ENCODE measurements at regions not wholly inside any gene's neighbourhood (a gene's known extent, or its start where the extent isn't known, plus 50 kb on each side); places are given as distances from the start of the nearest gene placed in this dataset.
"Not testable (repeated sequence)": the region's sequence is repeated elsewhere in the genome, so short reads cannot be mapped to it uniquely, and the experiment has no call there.

DNA sequence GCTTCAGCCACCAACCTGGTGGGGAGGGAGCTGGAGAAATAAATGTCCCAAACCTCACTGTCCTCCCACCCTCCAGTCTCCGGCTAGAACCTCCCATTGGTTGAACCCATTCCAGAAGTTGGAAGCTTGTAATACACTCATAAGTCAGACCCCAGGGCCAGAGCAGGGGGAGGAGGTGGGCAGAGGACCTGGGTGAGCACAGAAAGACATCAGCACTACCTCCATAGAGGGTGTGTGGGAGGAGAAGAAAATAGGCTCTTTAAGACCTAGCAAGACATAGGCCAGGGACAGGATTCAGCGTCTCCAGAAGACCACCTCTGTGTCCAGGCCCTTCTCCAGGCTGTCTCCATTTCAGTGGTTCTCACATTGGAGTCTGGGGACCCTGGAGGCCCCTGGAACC lies 73.3 kb upstream of the TOP1 start:
- no peak for DNase-seq

DNA sequence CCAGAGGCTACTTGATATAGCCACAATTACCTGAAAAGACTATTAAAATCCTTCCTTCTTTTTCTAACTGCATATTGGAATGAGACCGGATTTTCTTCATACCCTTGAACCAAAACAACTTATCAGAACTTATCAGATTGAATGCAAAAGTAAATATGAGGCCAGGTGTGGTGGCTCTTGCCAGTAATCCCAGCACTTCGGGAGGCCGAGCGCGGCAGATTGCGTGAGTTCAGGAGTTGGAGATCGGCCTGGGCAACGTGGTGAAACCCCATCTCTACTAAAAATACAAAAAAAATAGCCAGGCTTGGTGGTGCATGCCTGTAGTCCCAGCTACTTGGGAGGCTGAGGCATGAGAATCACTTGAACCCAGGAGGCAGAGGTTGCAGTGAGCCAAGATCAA lies 72.8 kb upstream of the TOP1 start:
- DNase-seq = not testable (repeated sequence)

DNA sequence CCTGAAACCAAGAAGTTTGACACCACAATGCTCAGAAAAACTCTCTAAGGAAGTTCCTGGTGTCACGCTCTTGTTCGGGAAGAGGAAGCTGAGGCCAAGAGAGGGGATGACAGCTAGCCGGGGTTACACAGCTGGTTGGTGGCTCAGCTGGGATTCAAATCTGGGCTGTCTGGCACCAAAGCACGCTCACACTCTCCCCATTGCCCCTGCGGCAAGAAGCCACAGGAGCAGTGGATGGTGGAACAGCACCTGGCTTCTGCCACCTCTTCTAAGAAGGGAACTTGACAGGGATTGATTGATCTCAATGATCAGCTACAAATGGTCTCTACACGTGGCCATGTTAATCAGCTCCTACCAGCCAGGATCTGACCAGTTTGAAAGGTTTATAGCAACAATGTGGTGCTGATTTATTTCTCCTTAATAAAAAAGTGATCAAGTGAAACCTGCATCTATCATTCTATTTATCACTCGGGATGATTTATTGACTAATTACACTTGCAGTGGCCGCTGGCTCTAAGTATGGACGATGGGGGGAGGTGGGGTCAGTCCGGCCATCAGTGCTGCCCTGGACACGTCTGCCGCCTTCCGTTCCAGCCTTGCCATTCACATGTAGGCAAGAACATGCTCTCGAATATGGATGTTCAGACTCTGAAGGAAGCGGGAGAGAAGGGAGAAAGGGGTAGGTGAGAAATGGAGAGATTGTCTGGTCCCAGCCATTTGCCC lies 71.9 kb upstream of the TOP1 start:
- DNase-seq = peak in 3 of 58 donors; percentile 8 to 10 (median 8)

DNA sequence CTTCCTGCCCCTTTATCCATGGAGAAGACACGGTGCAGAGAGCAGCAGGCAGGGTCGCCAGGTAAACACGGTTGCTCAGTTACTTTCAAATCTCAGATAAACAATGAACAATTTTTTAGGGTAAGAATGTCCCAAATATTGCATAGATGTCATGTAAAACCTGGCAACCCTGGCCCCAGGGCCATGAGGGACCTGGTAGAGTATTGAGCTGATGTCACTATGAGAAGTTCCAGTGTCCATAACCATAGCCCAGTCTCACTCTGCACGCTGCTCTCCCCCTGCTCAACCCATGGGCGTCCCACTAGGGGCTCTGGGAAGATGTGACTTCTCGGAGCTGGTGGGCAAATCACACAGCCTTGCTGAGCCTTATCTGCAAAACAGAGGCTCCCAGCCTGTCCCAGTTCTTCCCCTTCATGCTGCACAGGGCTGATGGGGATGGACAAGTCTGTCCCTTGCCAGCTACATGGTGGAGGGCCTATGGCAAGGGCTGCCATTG lies 71.3 kb upstream of the TOP1 start:
- DNase-seq = no peak

DNA sequence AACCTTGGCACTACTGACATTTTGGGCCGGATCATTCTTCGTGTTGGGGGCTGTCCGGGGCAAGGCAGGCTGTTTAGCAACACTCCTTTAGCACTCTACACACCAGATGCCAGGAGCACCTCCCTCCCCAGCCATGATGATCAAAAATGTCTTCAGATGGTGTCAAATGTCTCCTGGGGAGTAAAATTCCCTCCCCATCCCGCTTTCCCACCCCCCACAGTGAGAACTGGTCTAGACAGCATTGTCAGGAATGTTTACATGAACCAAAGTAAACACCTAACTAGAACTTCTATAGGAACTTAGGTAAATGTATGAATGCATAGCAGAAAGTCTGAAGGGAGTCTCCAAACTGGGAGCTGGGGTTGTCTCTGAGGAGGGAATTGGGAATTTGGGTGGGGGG lies 70.0 kb upstream of the TOP1 start:
- DNase-seq = no peak

DNA sequence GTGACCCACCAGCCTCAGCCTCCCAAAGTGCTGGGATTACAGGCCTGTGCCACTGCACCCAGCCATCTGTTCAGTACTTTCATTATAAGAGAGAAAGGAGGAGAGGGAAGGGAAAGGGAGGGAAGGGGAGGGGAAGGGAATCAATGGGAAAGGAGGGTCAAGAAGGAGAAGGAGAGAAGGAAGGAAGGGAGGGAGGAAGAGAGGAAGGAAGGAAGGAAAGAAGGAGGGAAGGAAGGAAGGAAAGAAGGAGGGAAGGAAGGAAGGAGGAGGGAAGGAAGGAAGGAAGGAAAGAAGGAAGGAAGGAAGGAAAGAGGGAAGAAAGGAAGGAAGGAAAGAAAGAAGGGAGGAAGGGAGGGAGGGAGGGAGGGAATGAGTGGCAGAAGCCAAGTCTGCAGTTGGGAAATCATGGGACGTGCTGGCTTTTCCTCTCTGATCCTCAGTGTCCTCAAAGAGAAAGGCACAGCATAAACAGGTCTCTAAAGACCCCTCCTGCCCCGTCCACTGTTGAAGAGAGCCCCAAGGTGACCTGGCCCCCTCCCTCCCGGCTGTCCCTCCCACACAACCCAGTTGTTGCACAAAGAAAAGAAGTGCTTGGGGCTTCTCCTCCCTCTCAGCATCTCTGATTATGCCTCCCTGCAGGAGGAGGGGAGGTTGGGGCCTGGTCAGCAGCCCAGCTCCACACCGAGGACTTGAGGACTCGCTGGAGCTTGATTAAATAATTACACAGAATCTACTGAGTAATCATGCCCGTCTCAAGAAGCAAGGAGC lies 69.1 kb upstream of the TOP1 start:
- no peak for DNase-seq

DNA sequence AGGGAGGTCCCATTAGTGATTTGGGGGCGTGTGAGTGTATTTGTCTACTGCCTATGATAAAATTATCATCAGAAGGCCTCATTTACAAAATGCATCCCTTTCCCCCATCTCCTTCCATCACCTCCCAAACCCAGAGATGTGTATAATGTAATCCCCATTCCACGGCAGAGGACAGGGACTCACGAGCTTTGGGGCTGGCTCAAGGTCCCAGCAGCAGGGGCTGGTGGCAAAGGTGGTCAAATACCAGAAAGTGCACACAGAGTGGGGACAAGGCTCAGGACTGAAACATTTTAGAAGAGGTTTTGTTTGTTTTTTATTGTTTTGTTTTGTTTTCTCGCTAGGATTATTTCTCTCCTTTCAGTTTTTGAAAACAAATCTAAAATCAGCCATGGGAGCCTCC lies 68.5 kb upstream of the TOP1 start:
- no peak for DNase-seq

DNA sequence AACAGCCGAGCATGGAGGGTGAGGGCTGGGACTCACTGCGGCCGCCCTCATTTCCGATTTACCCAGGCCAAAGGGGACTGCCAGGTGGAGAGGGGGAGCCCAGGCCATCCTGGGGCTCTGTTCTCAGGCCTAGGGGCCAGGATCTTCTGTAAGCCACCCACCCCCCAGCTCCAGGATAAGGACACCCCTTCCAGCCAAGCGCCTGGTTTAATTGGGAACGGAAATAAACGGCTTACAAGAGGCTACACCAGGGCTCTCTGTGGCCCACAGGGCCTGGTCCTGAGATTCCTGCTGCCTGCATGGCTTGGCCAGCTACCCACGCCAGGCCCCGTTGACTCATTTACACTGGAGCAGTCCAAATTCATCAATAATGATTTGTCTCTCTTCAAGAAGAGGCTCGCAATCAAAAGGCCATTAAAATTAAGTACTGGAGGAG lies 68.1 kb upstream of the TOP1 start:
- DNase-seq = no peak

DNA sequence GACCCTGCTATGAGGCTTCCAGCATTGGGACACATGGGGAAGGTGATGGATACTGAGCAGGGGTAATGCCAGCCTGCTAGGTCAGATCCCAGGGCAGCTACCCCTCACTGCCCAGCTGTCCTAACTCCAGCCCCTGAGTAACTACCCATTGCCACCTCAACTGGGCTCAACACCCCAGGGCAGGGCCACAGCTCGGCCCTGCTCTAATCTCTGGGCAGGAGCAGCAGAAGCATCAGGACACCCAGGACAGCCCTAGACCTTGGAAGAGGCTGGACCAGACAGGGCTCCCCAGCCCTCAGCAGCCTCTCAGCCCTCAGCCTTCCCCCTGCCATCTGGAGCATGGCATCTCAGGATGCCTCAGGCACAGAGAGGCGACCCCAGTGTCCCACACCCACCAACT lies 67.4 kb upstream of the TOP1 start:
- no peak for DNase-seq

DNA sequence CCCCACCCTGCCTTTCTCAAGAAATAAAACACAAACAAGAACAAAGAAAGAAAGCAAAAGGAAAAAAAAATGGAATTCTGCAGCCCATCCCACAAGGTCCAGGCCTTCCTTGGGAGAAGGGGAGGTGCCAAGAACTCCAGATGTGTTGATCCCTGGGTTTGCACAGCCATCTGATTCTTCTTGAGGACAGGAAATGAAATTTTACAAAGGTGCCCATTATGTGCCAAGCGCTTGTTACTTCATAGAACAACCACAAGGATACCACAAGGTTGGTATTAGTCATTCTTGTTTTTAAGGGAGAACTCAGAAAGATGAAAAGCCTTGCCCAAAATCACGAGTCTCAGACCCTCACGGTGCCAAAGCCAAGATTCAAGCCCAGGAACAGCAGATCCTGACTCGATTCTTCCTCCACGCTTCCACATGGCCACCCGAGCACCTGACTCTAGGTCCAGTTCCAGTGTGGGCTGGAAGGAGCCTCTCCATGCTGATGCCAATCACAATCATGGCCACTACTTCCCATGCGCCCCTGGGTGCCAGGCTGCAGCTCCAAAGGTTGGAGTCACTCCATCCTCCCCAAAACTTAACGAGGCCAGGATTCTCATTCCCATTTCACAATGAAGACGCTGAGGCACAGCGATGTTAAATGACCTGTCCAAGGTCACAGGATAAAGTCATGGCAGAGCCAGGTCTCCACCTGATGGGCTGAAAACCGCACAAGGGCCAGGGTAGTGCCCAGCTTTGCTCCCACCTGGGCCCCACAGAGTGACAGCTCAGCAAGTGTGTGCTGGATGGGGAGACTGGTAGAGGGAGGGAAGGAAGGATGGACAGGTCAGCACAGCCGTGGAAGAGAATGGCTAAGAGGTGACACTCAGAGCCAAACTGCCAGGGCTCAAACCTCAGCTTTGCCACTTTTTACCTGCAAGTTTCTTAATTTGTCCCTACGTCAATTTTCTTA lies 66.7 kb upstream of the TOP1 start:
- DNase-seq = no peak

DNA sequence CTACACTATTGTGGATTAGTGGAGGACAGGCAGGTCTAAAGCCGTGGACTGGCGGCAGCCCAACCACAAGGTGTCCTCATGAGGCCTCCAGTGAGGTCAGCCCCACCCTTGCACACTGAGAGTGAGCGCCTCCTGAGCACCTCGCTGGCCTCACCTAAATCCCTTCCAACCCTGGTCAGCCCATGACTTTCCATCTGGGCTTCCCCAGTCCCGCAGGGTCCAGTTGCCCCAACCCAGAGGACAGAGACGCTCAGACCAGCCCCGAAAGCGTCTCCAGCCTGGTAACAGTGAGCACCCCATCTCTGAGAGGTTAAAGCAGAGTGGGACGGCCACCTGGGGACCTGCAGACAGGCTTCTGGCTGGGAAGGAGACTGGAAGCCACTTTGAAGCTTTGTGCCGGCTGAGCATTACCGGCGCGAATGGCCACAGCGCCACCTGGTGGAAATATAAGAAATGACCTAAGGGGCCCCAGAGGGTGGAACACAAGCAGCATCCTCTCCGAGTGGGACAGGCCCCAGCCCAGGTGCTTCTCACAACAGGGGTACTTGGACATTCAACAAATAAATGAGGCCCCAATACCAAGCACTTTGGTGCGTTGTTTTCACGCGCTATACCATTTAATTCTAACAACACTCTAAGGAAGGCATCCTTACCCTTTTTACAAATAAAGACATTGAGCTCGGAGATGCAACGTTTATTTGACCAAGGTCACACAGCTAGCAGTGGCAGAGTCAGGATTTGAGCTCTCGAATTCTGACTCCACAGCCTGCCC lies 65.7 kb upstream of the TOP1 start:
- DNase-seq = peak in 53 of 58 donors; percentile 8 to 78 (median 39)

DNA sequence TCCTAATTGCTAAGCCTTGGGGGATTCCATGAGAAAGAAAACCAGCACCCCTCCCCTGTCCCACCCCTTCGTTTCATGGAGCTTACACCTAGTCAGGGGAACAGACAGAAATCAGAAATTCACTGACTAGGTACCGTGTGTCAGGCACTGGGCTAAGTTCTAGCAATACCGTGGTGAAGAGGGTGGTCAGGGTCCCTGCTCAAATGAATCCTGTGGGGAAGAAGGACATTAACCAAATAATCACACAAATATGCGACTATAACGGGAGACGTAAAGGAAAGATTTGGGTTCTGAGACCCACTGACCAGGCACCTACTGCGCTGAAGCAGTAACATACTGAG lies 65.1 kb upstream of the TOP1 start:
- DNase-seq = no peak

DNA sequence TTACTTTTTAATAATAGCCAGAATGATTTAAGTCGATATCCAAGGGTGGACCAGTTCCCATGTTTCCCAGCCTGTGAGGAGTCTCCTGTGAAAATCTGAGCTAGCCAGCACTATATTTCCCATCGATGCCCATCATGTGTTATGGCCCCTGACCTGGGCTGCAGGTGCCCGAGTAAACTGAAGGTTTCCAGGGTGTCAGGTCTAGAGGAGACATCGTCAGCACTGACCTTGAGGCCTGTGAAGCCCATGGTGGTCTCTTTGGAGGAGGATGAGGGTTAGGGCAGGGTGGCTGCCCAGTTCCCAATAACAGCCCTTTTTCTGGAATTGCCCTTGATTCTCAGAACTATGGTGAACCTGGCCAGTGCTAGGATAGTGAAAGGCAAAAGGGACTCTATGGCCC lies 63.0 kb upstream of the TOP1 start:
- no peak for DNase-seq

DNA sequence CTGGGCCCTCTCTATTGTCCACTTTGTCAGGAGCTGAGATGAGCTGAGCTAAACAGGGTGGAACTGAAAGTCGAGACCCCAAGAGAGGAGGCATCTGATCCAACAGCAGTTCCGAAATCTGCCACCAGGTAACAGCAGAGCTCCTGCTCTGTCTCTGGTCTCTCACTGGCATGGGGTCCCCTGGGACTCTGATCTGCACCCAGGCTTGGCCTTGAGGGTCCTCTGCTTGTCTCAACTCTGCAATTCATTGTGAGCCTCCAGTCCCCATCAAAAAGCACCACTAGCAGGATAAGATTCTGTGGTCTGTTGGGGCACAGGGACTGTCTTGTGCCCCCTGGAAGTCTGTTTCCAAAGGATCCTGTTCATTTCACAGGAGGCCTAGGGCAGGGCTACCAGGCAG lies 62.5 kb upstream of the TOP1 start:
- DNase-seq = no peak

DNA sequence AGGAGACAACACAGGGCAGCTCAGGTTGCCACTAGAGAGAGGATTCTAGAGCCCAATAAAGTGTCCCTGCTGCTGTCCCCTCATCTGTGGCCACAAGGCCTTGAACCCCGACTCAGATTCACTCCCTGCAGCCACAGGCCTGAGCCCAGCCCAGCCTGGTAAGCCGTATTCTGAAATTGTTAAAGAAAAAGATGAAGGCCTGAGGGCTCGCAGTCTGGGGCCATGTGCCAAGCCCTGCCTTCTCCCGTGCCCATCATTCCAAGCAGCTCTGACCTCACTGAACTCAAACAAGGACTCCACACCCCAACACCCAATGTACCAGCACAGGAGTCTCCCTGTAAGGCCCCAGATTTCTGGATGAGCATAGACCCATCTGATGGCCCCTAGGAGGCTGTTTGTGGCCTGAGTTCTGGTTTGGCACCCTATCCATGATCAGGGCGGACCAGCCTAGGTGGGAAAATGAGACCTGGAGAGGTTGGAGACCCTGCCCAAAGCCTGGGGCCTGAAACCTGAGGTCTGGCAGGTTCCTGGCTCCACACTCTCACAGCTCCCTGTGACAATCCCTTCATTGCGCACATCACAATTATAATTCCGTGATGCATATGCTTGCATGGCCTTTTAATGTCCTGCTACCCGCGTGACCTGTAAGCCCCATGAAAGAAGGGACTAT lies 62.0 kb upstream of the TOP1 start:
- no peak for DNase-seq

DNA sequence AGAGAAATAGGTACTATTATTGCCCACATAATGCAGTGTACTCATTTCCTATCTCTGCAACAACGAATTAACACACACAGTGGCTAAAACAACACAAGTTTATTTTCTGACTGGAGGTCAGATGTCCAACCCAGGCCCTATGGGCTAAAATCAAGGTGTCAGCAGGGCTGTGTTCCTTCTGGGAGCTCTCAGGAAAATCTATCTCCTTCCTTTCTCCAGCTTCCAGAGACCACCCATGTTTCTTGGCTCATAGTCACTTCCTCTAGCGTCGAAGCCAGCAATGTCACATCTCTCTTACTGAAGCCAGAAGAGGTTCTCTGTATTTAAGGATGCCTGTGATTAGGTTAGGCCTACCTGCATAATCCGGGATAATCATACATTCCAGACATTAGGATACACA lies 60.9 kb upstream of the TOP1 start:
- DNase-seq = no peak

DNA sequence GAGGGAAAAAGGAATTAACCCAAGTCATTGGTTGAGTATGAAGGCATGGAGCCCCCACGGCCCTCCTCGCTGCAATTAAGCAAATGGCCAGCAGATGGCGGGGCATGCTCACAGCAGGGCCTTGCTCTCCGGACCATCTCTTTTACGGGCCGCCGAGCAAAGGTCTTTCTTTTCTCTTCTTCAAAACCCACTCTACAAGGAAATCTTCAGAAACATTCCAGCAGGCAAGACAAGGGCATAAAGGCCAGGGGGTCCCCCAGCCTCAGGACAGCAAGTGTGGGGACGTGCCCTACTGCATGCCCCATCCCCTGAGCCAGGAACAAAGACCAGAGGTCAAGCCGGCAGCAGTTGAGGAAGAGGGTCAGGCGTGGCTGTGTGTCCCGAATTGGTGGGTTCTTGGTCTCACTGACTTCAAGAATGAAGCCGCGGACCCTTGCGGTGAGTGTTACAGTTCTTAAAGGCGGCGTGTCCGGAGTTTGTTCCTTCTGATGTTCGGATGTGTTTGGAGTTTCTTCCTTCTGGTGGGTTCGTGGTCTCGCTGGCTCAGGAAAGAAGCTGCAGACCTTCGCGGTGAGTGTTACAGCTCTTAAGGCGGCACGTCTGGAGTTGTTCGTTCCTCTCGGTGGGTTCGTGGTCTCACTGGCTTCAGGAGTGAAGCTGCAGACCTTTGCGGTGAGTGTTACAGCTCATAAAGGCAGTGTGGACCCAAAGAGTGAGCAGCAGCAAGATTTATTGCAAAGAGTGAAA lies 59.6 kb upstream of the TOP1 start:
- DNase-seq = peak in 54 of 58 donors; percentile 11 to 86 (median 54)

DNA sequence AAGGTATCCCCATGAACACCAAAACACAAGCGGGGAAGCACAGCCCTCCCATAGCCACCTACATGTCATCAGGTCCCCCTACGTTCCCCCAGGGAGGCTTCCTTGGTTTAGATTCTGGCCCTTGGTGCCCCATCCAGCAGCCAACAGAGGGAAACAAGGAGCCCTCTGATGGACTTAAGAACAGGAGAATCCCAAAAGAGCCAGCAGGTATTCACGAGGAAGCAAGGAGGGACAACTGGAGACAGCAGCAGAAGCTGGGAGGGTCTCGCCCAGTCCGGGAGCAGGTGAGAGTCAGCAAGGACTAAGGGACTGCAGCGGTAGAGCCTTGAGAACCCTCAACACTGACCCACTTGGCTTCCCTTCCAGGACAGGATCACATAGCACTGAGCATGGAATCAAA lies 58.4 kb upstream of the TOP1 start:
- DNase-seq = no peak

DNA sequence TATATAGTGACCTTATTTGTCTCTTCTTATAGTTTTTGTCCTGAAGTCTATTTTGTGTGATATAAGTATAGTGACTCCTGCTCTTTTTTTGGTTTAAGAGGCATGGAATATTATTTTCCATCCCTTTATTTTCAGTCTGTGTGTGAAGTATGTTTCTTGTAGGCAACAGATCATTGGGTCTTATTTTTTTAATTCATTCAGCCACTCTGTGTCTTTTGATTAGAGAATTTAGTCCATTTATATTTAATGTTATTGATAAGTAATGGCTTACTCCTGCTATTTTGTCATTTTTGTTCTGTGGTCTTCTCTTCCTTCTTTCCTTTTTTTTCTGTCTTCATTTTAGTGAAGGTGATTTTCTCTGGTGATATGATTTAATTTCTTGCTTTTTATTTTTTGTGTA lies 51.4 kb upstream of the TOP1 start:
- DNase-seq = no peak

DNA sequence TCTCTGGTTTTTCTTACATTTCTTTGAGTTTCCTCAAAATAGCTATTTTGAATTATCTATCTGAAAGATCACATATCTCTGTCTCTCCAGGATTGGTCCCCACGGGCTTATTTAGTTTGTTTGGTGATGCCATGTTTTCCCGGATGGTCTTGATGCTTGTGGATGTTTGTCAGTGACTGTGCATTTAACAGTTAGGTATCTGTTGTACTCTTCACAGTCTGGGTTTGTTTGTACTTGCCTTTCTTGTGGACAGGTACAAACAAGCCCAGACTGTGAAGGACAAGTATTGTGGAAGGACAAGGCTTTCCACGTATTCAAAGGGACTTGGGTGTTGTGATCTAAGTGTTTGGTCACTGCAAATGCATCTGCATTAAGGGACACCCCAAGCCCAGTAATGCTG lies 49.9 kb upstream of the TOP1 start:
- DNase-seq = no peak
